ENCODE measurements at regions not wholly inside any gene's neighbourhood (a gene's known extent, or its start where the extent isn't known, plus 50 kb on each side); places are given as distances from the start of the nearest gene placed in this dataset.
A peak's percentile ranks its signal among the peaks of the same experiment; 100 is the strongest.

- DNase-seq (ENCODE audit: low read depth), result no peak
Measured at GRCh38 chr3:81974751-81975150, 213.3 kb upstream of the GBE1 start.

GRCh38 chr3:81968658-81969057, 207.2 kb upstream of the GBE1 start:
- DNase-seq (ENCODE audit: low read depth), result no peak

GRCh38 chr3:81967393-81967792, 205.9 kb upstream of the GBE1 start:
- DNase-seq (ENCODE audit: low read depth), result no peak

GRCh38 chr3:81965696-81966095, 204.3 kb upstream of the GBE1 start:
- no peak for DNase-seq (ENCODE audit: low read depth)

- no peak for DNase-seq (ENCODE audit: low read depth)
Measured at GRCh38 chr3:81962396-81962795, 201.0 kb upstream of the GBE1 start.

GRCh38 chr3:81958972-81959640, 197.7 kb upstream of the GBE1 start:
- peak; percentile 25 for DNase-seq (ENCODE audit: low read depth)

- no peak for DNase-seq (ENCODE audit: low read depth)
Measured at GRCh38 chr3:81955878-81956277, 194.4 kb upstream of the GBE1 start.

DNA sequence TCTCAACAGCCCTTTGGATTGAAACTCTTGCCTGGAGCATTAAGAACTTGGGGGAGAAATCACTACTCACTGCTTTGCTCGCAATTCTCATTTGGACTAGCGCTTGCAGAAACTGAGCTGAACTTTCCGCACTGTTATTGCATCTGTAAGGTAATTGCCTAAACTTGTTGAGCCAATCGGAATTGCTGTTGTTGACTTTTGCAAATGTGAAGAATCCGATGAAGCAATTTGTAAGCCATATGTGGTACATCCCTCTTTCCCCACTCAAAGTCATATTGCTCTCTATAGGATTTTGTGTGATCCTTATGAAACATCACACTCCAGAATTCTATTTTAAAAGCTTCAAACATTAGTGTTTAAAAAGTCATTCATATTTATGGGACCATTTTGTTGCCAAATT, 191.7 kb upstream of the GBE1 start:
- no peak for DNase-seq (ENCODE audit: low read depth)

GRCh38 chr3:81952141-81952540, 190.7 kb upstream of the GBE1 start:
- DNase-seq (ENCODE audit: low read depth), result no peak

DNA sequence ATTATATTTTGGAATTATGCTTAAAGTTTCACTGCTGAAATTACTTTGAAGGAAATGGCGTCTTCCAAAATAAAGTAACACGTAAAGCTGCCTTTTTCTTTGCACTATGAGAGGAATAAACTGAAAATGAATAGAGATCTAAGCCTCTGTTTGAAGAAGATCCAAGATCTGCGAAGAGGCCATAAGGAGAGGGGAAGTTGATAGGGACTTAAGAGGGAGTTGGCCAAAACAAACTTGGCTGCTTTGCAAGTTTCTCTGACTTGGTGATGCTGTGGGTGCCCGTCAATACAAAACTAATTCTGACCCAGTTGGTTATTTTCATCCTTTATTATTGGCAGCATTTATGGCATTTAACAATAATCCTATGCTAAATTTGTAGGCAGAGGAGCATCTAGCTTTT, 190.2 kb upstream of the GBE1 start:
- no peak for DNase-seq (ENCODE audit: low read depth)

DNA sequence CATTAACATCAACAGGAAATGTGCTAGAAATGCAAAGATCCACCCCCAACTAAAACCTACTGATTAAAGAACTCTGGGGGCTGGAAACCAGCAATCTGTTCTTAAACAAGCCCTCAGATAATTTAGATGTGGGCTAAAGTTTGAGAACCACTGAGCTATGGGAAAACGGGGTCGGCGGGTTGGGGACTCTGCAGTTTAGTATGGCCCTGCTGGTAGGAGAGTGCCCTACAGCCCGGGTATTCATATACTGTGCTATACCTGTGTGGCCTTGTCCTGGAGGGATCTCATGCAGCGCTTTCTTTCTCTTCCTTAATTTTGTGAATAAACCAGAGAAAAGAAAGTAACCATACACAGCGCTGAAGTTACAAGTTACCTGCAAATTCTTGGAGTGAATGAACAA, 189.7 kb upstream of the GBE1 start:
- no peak for DNase-seq (ENCODE audit: low read depth)

DNA sequence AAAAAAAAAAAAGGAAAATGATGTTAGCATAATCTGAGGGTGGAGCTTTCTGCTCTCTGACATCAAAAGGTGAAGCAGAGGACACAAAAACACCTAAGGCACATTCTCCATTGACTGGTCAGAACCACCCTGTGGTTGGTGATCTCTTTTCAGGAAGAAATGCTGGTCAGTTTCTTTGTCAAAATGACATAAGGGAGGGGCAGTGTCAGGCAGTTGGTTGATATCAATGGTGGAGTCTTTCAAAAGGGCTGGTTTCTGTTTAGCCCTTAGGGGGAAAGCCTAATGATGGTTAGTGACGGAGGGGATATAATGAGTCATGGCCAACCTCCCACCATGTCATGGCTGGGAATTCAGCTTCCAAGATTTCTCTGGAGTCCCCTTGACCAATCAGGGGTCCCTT, 185.9 kb upstream of the GBE1 start:
- DNase-seq (ENCODE audit: low read depth), result peak; percentile 83

DNA sequence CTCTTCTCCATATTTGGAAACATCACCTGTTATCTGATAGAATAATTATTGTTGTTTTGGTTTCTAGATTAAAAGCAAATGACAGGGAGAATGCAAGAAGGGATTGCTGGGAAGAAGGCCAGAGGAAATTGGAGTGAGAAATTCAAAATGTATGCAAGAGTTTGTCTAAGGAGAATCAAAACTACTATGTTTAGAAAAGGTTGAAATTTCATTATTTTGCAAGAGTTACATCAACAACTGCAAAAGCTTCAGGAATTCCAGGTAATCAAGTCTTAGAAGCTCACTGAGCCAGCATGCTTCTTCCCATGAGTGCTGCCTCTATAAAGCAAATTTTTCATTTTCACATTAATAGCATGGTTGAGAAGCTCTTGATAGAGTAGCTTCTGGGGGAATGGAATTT, 177.2 kb upstream of the GBE1 start:
- no peak for DNase-seq (ENCODE audit: low read depth)

- DNase-seq (ENCODE audit: low read depth), result no peak
Measured at GRCh38 chr3:81936817-81937216, 175.4 kb upstream of the GBE1 start.

DNA sequence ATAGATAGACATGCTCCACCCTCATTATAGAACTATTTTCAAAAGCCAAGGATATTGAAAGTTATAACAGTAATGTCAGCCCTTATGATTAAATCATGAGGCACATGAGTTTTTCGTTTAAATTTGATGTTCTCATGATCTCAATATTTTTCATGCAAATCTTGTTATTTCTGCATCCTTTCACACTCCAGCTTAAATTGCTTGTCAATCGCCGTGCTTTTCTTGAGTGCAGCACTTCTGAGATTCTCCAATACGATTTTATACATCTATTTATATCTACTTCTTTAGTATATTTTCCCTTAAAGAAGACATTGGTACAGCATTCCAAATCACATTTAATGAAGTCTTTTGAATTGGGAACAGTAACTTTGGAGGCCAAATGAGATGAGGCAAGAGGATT, 171.2 kb upstream of the GBE1 start:
- no peak for DNase-seq (ENCODE audit: low read depth)

- DNase-seq (ENCODE audit: low read depth), result no peak
Measured at GRCh38 chr3:81931265-81932251, 170.1 kb upstream of the GBE1 start.

GRCh38 chr3:81929697-81930096, 168.3 kb upstream of the GBE1 start:
- DNase-seq (ENCODE audit: low read depth), result no peak

- DNase-seq (ENCODE audit: low read depth), result no peak
Measured at GRCh38 chr3:81927811-81928210, 166.4 kb upstream of the GBE1 start.

GRCh38 chr3:81925385-81925784, 163.9 kb upstream of the GBE1 start:
- no peak for DNase-seq (ENCODE audit: low read depth)

DNA sequence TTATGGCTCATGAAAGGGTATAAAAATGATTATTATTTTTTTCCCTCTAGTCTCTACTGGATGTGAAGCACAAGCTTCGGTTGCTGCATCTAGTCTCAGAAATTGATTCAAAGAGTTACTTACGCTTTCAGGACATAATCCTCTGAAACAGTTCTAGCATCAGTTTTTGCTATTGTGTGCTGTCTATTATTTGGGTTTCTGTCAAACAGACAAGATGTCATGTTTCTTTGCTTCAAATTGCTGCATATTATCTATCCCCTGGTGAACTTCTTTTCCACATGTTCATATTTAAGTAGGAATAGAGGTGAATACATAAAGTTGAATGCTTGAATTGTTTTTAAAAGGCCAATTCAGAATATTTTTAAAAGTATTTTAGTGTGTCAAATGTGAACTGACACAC, 161.6 kb upstream of the GBE1 start:
- no peak for DNase-seq (ENCODE audit: low read depth)

DNA sequence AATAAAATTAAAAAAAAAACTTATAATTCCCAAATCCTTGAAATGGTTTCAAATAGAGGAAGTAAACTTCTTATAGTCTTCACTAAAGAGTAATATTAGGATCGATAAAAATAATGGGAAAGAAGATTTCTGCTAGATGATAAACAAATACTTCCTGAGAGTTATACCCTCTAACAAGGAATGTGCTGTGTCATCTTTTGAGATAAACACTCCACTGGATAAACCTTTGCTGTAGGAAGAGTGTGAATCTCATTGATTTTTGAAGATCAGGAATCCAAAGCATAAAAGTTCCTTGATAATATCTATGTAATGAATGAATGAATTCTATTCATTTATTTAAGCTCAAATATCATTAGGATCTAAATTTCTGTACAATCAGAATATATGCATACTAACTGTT, 161.0 kb upstream of the GBE1 start:
- no peak for DNase-seq (ENCODE audit: low read depth)

GRCh38 chr3:81920816-81921215, 159.4 kb upstream of the GBE1 start:
- no peak for DNase-seq (ENCODE audit: low read depth)

DNA sequence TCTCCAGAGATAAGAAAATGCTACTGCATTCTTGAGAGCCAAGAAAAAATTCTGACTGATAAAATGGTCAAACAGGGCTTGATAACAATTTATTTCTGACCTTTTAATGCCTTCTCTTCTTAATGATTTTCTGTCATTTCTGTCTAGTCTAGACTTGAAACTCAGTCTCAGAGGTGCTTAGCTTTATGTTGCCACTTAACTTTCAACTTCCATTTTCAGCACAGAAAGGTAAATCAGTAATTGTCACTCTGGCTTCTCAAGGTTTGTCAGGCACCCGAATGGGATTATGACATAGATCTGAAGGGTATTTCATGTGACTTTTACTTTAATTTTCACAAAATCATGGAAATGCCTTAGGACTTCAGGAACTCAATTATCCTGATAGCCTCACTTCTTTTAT, 155.4 kb upstream of the GBE1 start:
- no peak for DNase-seq (ENCODE audit: low read depth)
